GM18498 (cell line): ENCODE measurements at regions not wholly inside any gene's neighbourhood (a gene's known extent, or its start where the extent isn't known, plus 50 kb on each side); places are given as distances from the start of the nearest gene placed in this dataset.

Experiments used
- ATAC-seq: cut with Tn5 transposase; IDR thresholded peaks from one replicate; pipeline ENCODE4 v1.9.1; 2021; ENCODE audit warnings: mild to moderate bottlenecking, moderate library complexity; ENCODE audit not compliant: unreplicated experiment

- no peak for ATAC-seq
Measured at GRCh38 chr20:60727425-60727824, 524.6 kb upstream of the CDH4 start.

DNA sequence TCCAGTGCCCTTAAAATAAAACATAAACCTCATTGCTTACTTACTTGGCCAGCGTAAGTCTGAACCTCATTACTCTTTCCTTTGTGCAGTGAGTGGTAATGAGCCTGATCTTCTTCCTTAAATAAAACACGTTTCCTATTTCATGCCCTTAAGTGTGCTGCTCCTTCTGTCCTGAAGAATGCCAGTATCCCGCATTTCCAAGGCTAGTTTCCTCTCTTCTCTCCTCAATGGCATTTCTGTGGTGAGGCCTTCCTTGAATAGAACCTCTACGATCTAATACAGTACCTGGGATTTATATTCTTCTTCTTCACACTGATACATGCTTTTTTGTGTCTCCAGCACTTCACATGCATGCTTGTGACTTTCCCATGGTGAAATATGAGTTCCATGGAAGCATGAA, 523.4 kb upstream of the CDH4 start:
- no peak for ATAC-seq

DNA sequence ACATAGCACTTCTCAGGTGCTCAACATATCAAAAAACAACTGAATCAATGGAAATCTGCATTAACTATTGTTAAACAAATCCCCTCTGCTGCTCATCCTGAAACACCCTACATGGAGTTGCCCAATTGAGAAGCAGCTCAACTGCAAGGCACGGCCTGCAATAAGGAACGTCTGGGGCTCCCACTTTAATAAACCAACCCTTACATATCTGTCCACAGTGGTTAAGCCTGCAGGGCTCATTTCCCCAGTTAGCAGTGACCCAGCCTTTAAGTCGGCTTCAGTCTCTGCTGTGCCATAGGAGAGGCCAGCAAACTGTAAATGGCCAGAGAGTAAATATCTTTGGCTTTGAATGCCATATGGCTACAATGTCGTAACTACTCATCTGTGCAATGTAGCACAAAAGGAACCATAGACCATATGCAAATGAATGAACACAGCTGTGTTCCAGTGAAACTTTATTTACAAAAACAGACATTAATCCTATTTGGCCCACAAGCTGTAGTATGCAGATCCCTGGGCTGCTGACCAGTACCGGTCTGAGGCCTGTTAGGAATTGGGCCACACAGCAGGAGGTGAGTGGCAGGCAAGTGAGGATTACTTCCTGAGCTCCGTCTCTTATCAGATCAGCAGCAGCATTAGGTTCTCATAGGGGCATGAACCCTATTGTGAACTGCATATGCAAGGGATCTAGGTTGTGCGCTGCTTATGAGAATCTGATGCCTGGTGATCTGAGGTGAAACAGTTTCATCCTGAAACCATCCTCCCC, 522.7 kb upstream of the CDH4 start:
- no peak for ATAC-seq

DNA sequence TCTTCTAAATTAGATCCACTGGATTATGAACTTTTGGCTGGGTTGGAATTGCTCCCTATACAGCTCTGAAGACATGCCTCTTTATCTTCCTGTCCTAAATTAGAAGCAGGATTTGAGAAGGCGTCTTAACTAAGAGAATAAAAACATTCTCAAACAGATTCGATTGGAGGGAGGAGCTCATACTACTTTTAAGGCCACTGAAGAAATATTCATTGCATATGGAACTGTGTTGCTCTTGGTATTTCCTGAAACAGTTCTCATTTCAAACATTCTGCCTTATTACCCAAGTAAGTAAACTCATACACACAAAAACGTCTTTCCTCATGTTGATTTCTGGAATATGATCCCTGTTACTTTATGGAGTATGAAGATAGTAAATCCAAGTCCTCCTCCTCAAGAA, 519.7 kb upstream of the CDH4 start:
- ATAC-seq = no peak

DNA sequence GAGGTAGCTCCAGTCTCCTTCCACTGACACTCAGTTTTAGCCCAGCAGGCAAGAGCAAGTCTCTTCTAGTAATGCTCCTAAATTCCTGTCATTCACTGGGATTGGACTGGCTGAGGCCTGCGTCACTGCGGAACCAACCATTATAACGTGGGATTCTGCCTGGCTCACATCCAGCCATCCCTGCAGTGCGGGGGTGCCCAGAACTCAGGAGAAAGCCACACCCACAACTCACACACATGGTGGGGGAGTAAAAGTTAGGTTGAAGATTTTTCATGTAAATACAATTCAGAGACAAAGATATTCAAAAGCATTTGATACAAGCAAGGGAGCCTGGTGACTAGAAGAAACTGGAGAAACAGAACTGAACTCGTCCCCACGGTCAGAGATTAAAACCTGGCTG, 504.0 kb upstream of the CDH4 start:
- ATAC-seq = no peak

- no peak for ATAC-seq
Measured at GRCh38 chr20:60749804-60750602, 502.1 kb upstream of the CDH4 start.

GRCh38 chr20:60750909-60751308, 501.2 kb upstream of the CDH4 start:
- no peak for ATAC-seq

DNA sequence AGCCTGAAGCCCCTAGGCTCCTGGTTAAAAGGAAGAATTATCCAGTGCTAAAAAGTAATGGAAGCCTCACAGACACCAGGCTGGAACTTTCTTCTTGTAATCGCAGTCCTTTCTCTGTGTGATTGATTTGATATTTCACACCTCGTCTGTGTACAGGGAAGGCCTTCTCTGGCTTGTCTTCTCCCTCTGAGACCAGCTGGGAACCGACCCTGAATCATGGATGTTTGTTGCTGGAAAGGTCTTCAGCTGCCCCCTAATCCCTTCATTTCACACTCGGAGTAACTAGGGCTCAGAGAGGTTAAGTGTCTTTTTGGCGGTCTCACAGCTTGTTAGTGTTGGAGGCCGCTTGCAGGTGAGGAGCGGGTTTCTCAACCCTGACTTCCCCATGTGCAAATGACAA, 500.2 kb upstream of the CDH4 start:
- no peak for ATAC-seq

- no peak for ATAC-seq
Measured at GRCh38 chr20:60752741-60753420, 499.2 kb upstream of the CDH4 start.

GRCh38 chr20:60754856-60755255, 497.2 kb upstream of the CDH4 start:
- ATAC-seq = no peak

- no peak for ATAC-seq
Measured at GRCh38 chr20:60759651-60760050, 492.4 kb upstream of the CDH4 start.

DNA sequence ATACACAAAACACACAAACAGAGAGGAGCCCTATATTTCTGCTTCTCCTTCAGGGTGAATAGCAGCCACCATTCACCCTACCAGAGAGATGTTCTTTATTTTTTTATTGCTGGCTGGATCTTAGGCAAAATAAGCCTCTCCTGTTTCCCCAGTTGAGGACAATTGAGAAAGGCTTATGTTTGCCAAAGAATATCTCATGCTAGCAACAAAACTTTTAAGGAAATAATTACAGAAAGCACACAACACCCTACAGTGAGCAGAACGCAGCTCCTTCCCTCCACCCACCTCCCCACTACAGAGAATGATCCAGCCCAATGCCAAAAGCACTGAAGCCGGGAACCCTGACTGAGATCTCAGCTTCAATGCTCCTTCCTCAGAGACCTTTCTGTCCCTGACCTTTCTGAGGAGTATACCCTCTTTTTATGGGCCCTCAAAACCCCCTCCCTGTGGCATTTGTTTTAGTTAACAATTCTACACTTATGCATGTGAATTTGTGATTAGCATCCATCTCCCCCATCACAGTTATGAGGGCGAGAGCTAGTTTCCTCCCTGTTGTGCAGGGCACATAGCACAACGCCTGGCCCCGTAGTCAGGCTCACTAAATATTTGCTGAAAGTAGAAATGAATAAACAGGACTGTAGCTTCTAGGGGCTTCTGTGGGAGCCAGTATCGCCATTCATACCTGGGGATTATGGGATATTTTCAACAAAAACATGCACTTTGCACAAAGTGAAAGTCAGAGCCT, 491.6 kb upstream of the CDH4 start:
- no peak for ATAC-seq

GRCh38 chr20:60761056-60761455, 491.0 kb upstream of the CDH4 start:
- ATAC-seq = no peak

GRCh38 chr20:60762386-60762785, 489.7 kb upstream of the CDH4 start:
- ATAC-seq = no peak

- ATAC-seq = no peak
Measured at GRCh38 chr20:60764328-60764727, 487.7 kb upstream of the CDH4 start.

DNA sequence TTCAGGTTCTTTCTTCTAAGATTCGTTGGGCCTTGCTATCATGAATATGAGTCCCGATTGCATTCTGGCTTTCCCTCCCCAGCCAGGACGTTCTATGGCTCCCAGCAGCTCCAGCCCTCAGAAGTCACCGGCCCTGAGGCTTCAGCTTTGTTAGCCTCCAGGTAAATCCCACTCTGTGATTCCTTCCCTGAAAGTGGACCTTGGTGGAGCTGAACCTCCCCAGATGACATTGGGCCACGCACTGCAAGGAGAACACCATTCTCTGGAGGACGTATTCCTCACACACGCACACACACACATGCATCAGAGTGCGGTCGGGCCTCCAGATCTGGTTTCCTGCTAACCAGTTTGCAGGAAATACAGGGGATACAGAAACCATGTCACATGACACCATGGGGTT, 487.3 kb upstream of the CDH4 start:
- no peak for ATAC-seq

DNA sequence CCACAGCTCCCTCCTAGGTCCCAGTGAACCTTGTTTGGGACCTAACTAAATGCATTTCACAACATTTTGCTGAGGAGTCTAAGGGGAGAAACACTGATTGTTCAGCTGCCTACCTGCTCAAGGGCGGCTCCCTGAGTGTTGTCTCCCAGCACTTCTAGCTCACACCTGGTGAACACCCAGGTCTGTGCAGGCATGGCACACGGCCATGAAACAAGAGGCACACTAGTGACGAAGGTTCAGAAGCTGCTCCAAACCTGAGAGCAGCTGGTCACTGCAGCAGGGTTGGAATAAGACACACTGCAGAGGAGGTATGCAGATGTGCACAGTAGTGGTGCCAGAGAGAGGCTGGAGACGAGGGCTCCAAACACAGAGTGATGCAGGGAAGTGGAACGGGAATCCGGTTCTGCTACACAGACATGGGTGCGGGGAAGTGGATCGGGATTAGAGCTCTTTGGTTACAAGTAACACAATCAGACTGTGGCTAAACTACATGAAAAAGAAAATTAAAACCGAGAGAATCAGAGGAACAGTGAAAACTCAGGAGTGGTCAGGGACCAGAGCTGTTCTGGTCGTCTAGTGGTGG, 486.1 kb upstream of the CDH4 start:
- no peak for ATAC-seq

GRCh38 chr20:60768216-60768615, 483.8 kb upstream of the CDH4 start:
- ATAC-seq = no peak

- ATAC-seq = no peak
Measured at GRCh38 chr20:60780388-60781025, 471.6 kb upstream of the CDH4 start.

DNA sequence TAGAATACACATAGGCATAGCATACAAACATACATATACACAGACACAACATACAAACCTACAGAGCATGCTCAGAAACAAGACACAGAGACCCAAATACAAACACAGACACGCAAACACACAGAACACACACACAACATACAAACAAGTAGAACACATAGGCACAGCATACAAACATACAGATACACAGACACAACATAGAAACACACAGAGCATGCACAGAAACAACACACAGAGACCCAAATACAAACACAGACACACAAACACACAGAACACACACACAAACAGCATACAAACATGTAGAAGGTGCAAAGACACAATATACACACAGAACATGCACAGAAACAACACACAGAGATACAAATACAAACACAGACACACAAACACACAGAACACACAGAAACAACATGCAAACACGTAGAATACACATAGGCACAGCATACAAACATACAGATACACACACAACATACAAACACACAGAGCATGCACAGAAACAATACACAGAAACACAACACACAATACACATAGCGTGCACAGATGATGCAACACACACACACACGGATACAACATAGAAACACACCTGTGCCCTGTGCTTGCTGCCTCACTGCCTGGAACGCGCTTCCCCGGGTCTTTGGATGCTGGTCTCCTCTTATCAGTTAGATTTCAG, 469.0 kb upstream of the CDH4 start:
- ATAC-seq = no peak
